Pancreas (tissue), 10 donors: ENCODE measurements at regions not wholly inside any gene's neighbourhood (a gene's known extent, or its start where the extent isn't known, plus 50 kb on each side); places are given as distances from the start of the nearest gene placed in this dataset.

Experiments
- ATAC-seq, 4 donors: fragments of 200-7000 bp; cut with Tn5 transposase; one replicate each; pipeline versions ENCODE4 v1.8.0 to v1.9.1; 2020; ENCODE audit warnings: mild to moderate bottlenecking in 4 of 4, moderate library complexity in 4 of 4
- DNase-seq, 6 donors: peaks; one replicate each; pipeline ENCODE4 v3.0.0-alpha.2; 2020
- FAIRE-seq: peaks from 2 replicates; lab custom pipeline; 2012; peaks lifted over from hg19 to GRCh38; lab: Jason Lieb, UNC
- H3K27ac ChIP-seq, 4 donors: fragments of 200-600 bp; sonication (generic); 1 replicate in 3 of 4; 2 replicates in 1 of 4; pipeline versions ENCODE4 v1.5.0 to v1.8.0; 2020
- H3K27me3 ChIP-seq, 4 donors: fragments of 200-600 bp; one replicate each; pipeline ENCODE4 v1.8.0; 2021
- H3K36me3 ChIP-seq, 3 donors: fragments of 200-600 bp; sonication (generic) in 1 of 3; one replicate each; pipeline versions ENCODE4 v1.5.0 to v1.8.0; 2020 to 2021
- H3K4me1 ChIP-seq, 3 donors: fragments of 200-600 bp; one replicate each; pipeline ENCODE4 v1.8.0; 2021
- H3K4me3 ChIP-seq, 4 donors: fragments of 200-600 bp; sonication (generic) in 2 of 4; one replicate each; pipeline versions ENCODE4 v1.5.0 to v1.8.0; 2020 to 2021
- H3K9me3 ChIP-seq, 4 donors: fragments of 200-600 bp; one replicate each; pipeline ENCODE4 v1.8.0; 2021
- CTCF ChIP-seq, 4 donors: fragments of 200-600 bp; sonication (generic) in 3 of 4; IDR thresholded peaks; one replicate each; pipeline versions ENCODE4 v1.5.0 to v1.8.0; 2021; ENCODE audit warnings: antibody characterized with exemption in 4 of 4
- WGBS, 2 donors: extraction: QIAGEN DNeasy Blood & Tissue Kit; methylation state at CpG; one replicate each; pipeline ENCODE4 v1.1.7; 2013; 5-methylcytosine and 5-hydroxymethylcytosine counted together
- intact Hi-C, 3 donors: fragments of 100-400 bp; cut with DNase I; formaldehyde crosslinking; loops; one replicate each; pipeline versions ENCODE4 v1.11.1 to v1.14.2; 2022
- donor health status: healthy with polysubstance abuse.
- donor health status: DM: no; HTN: no; CAD: no; lungs with moderate emphysema.
- donor health status: DM: no; HTN: no; CAD: no.
- donor health status: control.
- donor health status: control.
- donor health status: Bipolar disorder and iron deficiency.
- donor health status: DM: yes; HTN: yes; CAD: no.
- donor health status: DM: no; HTN: no; CAD: no.
- donor health status: DM: no; HTN: no; CAD: no.
- donor health status: DM: yes; HTN: yes; CAD: no.

- H3K4me3 ChIP-seq = peak overlapping the region in 1 of 4 donors; percentile 6
- 40 to 41% methylated on average over 23 of the region's 23 CpGs for WGBS, 2 donors
- H3K27ac ChIP-seq = no peak overlapping the region
- TF ChIP-seq CTCF (IDR thresholded peaks at IDR 0.05) = no peak
- intact Hi-C loops = no loop called here
- H3K9me3 ChIP-seq = no peaks in the 10 kb centered on the region
- peak; percentile 48 to 80 (median 58) for ATAC-seq
- no peaks in the 10 kb centered on the region for H3K4me1 ChIP-seq
- H3K36me3 ChIP-seq = no peaks in the 10 kb centered on the region
- DNase-seq = peak in 1 of 6 donors; percentile 38
- no peaks in the 10 kb centered on the region for H3K27me3 ChIP-seq
- FAIRE-seq = no peak
Measured at GRCh38 chr10:3681642-3682554, 103.1 kb downstream of the KLF6 start.

DNA sequence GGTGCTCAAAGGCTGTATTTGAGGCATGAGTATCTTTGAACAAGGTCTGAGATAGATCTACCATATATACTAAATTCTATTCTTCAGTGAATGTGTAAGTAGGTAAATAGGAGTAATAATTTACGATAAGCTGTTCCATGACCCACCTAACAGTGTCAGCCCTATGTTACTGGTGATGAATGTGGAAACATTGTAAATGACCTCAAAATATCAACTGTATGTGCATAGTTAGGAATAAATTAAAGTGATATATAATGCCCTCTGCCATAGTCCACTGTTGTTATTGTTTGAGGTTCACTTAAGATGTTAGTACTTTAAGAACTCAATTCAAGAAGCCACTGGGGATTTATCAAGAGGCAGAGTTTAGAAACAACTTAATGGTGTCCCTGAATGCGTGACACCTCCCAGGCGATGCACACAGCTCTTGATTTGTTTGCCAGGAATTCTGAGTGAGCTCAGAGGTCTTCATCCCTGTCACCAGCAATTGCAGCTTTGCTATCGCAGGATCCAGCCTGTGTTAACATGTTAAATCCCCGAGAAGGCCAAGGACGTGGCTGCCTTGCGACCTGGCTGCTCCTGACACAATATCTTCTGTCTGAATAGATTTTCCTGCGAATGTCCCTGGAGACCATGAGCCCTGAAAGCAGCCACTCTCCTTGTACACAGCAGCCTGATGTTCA is 104.9 kb downstream of the KLF6 start:
- Histone ChIP-seq H3K36me3 (no peaks in the 10 kb centered on the region), H3K4me3 (no peak overlapping the region), H3K27me3 (no peaks in the 10 kb centered on the region), H3K27ac (no peak overlapping the region), H3K4me1 (no peaks in the 10 kb centered on the region), H3K9me3 (no peaks in the 10 kb centered on the region)
- intact Hi-C loops = no loop called here
- no peak for DNase-seq
- ATAC-seq = no peak
- WGBS, 2 donors = 63 to 70% methylated on average over 8 of the region's 8 CpGs
- no peak for TF ChIP-seq CTCF (IDR thresholded peaks at IDR 0.05)
- no peak for FAIRE-seq

DNA sequence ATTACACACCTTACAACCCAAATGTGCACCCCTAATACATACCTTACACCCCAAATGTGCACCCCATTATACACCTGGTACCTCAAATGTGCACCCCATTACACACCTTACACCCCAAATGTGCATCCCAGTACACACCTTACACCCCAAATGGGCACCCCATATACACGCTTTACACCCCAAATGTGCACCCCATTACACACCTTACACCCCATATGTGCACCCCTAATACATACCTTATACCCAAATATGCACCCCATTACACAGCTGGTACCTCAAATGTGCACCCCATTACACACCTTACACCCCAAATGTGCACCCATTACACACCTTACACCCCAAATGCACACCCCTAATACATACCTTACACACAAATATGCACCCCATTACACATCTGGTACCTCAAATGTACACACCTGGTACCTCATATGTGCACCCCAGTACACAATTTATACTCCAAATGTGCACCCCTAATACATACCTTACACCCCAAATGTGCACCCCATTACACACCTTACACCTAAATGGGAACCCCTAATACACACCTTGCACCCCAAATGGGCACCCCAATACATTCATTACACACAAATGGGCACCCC is 106.3 kb downstream of the KLF6 start:
- Histone ChIP-seq H3K9me3 (no peaks in the 10 kb centered on the region), H3K4me3 (no peak overlapping the region), H3K27me3 (no peaks in the 10 kb centered on the region), H3K36me3 (no peaks in the 10 kb centered on the region), H3K4me1 (no peaks in the 10 kb centered on the region), H3K27ac (no peak overlapping the region)
- FAIRE-seq (no peak), DNase-seq (no peak), ATAC-seq (no peak)
- intact Hi-C loops = no loop called here
- TF ChIP-seq CTCF (IDR thresholded peaks at IDR 0.05) = no peak
- WGBS, 2 donors = 23 to 52% methylated on average over 1 of the region's 1 CpG

GRCh38 chr10:3676564-3676963 is 108.4 kb downstream of the KLF6 start:
- WGBS, 2 donors = 47 to 48% methylated on average over 5 of the region's 5 CpGs
- Histone ChIP-seq H3K4me1 (no peaks in the 10 kb centered on the region), H3K27ac (no peak overlapping the region), H3K4me3 (no peak overlapping the region), H3K9me3 (no peaks in the 10 kb centered on the region), H3K36me3 (no peaks in the 10 kb centered on the region), H3K27me3 (no peaks in the 10 kb centered on the region)
- ATAC-seq = no peak
- intact Hi-C loops = no loop called here
- no peak for DNase-seq
- FAIRE-seq = no peak
- TF ChIP-seq CTCF (IDR thresholded peaks at IDR 0.05) = no peak
